ENCODE measurements at regions not wholly inside any gene's neighbourhood (a gene's known extent, or its start where the extent isn't known, plus 50 kb on each side); places are given as distances from the start of the nearest gene placed in this dataset.
"Not testable (repeated sequence)": the region's sequence is repeated elsewhere in the genome, so short reads cannot be mapped to it uniquely, and the experiment has no call there.

DNA sequence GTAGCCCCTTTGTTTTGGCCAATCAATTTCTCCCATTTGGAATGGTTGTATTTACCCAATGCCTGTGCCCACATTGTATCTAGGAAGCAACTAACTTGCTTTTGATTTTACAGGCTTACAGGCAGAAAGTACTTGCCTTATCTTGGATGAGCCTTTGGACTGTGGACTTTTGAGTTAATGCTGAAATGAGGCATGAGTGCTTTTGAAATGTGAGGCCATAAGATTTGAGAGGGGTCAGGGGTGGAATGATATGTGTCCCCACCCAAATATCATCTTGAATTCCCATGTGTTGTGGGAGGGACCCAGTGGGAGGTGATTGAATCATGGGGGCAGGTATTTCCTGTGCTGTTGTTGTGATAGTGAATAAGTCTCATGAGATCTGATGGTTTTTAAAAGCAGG, 629.4 kb downstream of the RFPL4B start:
- TF ChIP-seq, protein P1, sequence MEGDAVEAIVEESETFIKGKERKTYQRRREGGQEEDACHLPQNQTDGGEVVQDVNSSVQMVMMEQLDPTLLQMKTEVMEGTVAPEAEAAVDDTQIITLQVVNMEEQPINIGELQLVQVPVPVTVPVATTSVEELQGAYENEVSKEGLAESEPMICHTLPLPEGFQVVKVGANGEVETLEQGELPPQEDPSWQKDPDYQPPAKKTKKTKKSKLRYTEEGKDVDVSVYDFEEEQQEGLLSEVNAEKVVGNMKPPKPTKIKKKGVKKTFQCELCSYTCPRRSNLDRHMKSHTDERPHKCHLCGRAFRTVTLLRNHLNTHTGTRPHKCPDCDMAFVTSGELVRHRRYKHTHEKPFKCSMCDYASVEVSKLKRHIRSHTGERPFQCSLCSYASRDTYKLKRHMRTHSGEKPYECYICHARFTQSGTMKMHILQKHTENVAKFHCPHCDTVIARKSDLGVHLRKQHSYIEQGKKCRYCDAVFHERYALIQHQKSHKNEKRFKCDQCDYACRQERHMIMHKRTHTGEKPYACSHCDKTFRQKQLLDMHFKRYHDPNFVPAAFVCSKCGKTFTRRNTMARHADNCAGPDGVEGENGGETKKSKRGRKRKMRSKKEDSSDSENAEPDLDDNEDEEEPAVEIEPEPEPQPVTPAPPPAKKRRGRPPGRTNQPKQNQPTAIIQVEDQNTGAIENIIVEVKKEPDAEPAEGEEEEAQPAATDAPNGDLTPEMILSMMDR (IDR thresholded peaks at IDR 0.05): not testable (repeated sequence)
- not testable (repeated sequence) for TF ChIP-seq EP300 (IDR thresholded peaks at IDR 0.05); POLR2AphosphoS5 (IDR thresholded peaks at IDR 0.05); POLR2A (IDR thresholded peaks at IDR 0.05; ENCODE audit: low read depth)
